ENCODE measurements at regions not wholly inside any gene's neighbourhood (a gene's known extent, or its start where the extent isn't known, plus 50 kb on each side); places are given as distances from the start of the nearest gene placed in this dataset.

DNA sequence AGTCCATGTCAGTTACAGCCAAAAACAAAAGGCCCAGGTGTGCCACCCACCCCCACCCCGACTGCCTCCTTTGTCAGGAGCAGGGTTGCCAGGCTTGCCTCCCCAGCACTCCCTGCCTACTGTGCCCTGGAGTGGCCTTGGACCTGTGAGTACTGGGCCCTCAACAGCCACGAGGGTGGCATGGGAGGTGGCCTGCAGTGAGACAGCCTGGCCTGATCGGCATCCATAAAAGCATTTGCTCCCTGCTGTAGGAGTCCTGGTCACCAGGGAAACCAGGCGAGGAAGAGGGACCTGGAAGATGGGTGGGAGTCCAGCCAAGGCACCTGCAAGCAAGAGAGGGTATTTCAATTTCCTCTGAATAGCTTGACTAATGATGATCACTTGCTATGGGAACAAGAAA lies 56.4 kb upstream of the KCNMB2 start:
- no peak for TF ChIP-seq CTCF (conservative IDR thresholded peaks at IDR 0.05; ENCODE audit: low read depth, low read length)
- TF ChIP-seq EZH2 (IDR thresholded peaks at IDR 0.05; ENCODE audit: borderline replicate concordance, low read depth, low read length, poor library complexity, severe bottlenecking), result no peak

All from A673 (cell line).